NCI-H2029 treated with DMSO at 0.1 percent for 48 hours (cell line): ENCODE measurements at regions not wholly inside any gene's neighbourhood (a gene's known extent, or its start where the extent isn't known, plus 50 kb on each side); places are given as distances from the start of the nearest gene placed in this dataset.
"Not testable (repeated sequence)": the region's sequence is repeated elsewhere in the genome, so short reads cannot be mapped to it uniquely, and the experiment has no call there.

Source experiments
- DNase-seq: peaks from one replicate; lab custom pipeline; 2025; lab: John Stamatoyannopoulos, UW

- DNase-seq = no peak
These were observed 456.3 kb upstream of the ERCC4 start for GRCh38 chr16:13463619-13464018.

DNA sequence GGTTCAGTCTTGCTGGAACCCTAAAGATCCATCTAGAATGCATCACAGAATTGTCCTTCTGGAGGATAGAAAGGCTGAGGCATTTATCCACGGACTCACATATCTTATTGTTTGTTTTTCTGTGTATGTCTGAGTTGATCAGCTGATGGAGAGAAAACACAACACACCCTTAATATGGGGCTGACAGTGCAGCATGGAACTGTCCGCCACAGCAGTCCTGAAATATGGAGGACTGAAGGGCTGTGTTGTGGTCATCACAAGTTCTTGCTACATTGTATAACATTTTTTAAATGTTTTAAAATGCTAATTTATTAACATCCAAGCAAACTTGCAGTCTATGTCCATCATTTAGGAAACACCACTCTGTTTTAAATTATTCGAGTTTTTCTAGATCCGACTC, 448.9 kb upstream of the ERCC4 start:
- no peak for DNase-seq

GRCh38 chr16:13478991-13479390, 441.0 kb upstream of the ERCC4 start:
- DNase-seq = no peak

DNA sequence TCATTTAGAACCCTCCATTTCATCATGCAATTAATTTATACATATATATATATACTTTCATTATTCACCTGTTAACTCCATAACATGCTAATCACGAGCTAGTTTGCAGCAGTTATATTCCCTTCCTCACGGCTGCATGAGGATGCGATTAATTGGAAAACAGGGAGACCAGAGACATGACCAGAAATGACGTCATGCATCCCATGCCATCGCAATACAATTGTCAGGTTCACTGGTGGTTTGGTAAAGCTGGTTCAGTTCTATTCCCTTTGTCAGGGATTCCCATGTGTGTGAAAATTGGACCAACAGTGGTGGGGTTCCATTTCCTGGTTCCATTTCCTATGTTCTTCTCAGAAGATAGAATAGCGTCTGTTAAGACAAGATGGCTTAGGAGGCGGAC, 440.4 kb upstream of the ERCC4 start:
- DNase-seq = no peak

- no peak for DNase-seq
These were observed 439.2 kb upstream of the ERCC4 start for GRCh38 chr16:13480801-13481200.

DNA sequence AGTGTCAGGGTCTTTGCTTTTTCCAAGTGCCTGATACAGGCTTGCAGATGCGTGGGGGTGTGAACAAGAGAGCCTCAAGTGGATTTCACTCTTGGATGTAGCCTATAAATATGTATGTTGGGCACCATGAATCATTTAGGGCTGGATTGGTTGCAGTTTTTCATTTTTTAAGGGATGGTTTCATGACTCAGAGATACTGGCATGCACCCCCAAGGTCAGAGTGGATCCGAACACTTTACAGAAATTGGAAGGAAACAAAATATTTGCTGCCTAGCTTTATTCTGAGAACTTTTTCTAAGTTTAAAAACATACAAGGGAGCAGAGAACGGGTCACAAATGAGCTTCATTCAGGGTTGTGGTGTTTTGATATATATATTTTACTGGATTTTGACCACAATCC, 436.8 kb upstream of the ERCC4 start:
- no peak for DNase-seq

DNA sequence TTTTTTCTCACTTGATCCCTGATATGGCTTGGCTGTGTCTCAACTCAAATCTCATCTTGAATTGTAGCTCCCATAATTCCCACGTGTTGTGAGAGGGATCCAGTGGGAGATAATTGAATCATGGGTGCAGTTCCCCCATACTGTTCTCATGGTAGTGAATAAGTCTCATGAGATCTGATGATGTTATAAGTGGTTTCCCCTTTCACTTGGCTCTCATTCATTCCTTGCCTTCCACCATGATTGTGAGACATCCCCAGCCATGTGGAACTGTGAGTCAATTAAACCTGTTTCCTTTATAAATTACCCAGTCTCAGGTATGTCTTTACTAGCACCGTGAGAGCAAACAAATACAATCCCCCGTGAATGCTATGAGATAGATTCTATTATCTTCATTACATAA, 430.5 kb upstream of the ERCC4 start:
- DNase-seq = not testable (repeated sequence)

DNA sequence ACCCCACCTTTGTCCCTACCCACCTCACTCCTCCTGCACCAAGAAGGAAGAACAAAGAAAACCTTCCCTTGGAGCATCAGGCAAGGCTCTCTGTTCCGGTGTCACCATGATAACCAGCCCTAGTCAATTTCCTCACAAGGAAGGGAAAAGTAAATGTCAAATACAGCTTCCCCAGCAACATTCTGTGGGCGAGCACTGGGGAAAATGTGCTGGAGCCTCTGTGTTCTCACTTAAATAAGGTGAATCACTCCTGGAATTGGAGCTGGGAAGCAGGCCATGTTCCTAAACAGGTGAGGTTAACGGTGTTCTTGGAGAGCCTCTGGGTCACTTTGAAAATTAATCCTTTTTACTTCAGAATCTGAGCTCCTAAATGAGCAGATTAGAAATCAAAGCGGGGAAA, 427.9 kb upstream of the ERCC4 start:
- DNase-seq = no peak

GRCh38 chr16:13503960-13504635, 415.9 kb upstream of the ERCC4 start:
- DNase-seq = no peak

DNA sequence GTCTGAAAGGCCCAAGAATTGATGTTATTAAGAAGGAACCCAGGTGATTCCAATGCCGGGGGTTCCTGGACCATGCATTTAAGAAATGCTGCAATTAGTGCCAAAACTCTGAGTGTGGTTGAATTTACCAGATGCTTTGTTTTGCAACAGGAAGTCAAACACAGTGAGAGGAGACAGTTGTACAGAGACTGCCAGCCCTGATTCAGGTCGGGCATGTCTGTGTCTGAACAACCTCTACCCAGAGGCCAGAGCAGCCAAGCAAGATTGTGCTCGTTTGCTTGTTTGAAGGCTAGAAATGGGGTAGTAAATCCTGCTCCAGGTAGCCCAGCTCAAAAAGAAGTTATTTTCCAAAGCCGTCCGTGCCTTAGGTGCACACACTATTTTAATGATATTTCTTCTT, 412.4 kb upstream of the ERCC4 start:
- no peak for DNase-seq

DNA sequence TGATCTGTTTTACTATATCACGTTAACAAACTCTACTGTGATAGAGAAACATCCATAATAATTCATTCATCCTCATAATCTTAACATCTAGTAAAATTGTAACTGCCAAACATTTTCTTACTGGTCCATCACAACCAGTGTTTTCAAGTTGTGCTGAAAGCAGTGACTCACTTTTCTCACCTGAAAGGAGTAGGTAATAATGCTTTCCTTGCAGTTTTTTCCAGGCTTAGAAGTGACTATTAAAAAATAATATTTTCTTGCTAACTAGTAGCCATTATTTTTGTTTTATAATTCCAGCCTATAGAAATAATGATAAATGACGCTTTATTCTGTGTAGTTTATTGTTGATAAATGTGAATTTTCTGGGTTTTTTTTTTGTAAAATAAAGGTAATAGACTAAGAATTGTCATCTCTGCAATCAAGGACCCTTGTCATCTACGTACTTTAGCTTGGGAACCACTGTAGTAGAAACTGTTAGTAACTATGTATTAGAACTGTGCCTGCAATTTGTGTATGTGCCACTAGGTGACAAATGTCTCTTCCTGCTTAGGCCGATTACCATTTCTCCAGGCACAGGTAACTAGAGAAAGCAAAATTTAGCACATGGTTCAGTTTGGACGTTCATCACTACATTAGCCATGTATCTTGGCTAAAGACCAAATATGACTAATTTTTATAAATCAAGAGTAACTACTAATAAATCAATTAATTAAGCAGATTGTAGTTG, 409.4 kb upstream of the ERCC4 start:
- no peak for DNase-seq

DNA sequence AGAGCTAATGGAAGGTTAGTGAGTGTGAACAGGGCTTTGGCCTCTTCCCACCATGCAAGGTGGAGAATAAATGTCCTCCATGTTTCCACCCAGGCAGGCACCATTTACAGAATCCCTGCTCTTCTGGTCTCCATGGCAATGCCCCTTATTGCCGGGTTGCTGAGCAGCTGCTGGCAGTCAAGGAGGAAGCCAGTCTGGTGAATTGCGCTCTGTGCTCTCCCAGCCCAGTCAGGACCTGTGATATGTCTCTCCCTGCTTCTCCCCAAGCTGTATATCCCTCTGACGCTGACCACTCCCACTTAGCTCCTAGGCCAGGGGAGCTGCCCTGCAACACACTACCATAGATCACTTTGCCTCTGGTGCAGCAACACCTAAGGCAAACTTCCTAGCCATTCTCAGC, 402.1 kb upstream of the ERCC4 start:
- peak; percentile 6 for DNase-seq

GRCh38 chr16:13519871-13520270, 400.1 kb upstream of the ERCC4 start:
- DNase-seq = peak; percentile 52

DNA sequence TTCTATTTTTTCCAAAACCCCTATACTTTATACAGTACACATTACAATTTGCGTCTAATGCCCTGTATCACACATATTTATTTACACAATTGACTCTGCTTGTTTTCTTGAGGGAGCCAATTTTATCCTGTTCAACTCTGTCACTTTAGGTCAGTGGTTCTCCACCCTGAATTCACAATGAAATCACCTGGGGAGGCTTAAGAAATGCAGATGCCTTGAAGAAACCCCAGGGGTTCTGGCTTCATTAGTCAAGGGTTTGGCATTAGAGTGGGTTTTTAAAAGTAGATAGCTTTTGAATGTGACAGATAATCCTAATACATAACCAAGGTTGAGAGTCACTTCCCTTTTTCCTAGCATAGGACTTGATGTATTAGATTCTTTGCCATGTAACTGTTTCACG, 398.6 kb upstream of the ERCC4 start:
- DNase-seq = no peak

DNA sequence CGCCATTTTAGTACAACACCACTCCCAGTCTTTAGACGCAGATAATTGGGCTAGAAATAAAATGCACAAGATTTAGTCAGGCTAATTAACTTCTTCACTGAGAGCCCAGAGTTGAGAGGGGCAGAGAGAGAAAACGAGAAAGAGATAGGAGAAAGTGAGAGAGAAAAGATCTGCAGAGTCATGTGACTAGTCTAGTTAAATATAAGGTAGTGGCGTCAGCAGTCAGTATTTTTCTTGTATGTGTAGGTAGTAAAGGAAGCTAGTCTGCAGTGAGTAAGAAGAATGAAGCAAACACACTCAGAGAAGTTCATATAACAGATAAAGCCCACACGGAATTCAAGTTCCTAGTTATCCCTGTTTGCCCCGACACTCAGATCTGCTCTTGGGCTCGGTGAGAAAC, 392.6 kb upstream of the ERCC4 start:
- DNase-seq = no peak

GRCh38 chr16:13528691-13529090, 391.3 kb upstream of the ERCC4 start:
- DNase-seq = no peak

GRCh38 chr16:13529193-13529982, 390.6 kb upstream of the ERCC4 start:
- DNase-seq = no peak

DNA sequence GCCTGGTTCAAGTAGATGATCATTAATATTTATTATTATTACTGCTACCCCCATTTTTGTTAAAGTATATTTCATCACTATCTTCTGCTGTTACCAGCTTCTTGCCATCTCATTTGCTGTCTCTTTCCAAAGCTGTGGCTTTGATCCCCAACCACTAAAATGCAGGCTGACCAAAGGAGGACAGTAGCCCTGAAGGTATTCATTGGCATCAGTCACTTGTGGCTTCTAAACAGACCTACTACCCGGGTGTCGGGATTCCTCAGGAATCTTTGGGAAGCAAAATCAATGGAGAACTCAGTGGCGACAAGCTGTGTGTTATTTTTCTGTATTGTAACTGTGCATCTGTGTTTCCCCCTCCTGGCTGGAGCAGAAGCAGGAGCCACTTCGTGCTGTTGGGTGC, 379.2 kb upstream of the ERCC4 start:
- no peak for DNase-seq

GRCh38 chr16:13542284-13542683, 377.7 kb upstream of the ERCC4 start:
- DNase-seq = no peak

- peak; percentile 24 for DNase-seq
These were observed 376.1 kb upstream of the ERCC4 start for GRCh38 chr16:13543850-13544249.

GRCh38 chr16:13545271-13545670, 374.7 kb upstream of the ERCC4 start:
- DNase-seq = no peak

- DNase-seq = no peak
These were observed 369.7 kb upstream of the ERCC4 start for GRCh38 chr16:13550254-13550653.
